WERI-Rb-1 (cell line): ENCODE measurements at regions not wholly inside any gene's neighbourhood (a gene's known extent, or its start where the extent isn't known, plus 50 kb on each side); places are given as distances from the start of the nearest gene placed in this dataset.

Experiments used
- DNase-seq: peaks from one replicate; pipeline ENCODE4 v3.0.0-alpha.2; 2020
- H3K27ac ChIP-seq: fragments of 250-450 bp; sonication (Bioruptor Pico); 2 replicates; pipeline ENCODE4 v1.5.1; 2020; ENCODE audit warnings: mild to moderate bottlenecking, moderate library complexity
- H3K27me3 ChIP-seq: fragments of 250-450 bp; sonication (Bioruptor Pico); 2 replicates; pipeline ENCODE4 v1.5.1; 2021; ENCODE audit warnings: mild to moderate bottlenecking, low read depth, moderate library complexity; ENCODE audit not compliant: insufficient read depth, severe bottlenecking
- H3K36me3 ChIP-seq: fragments of 250-450 bp; sonication (Bioruptor Pico); 2 replicates; pipeline ENCODE4 v1.5.1; 2020; ENCODE audit warnings: mild to moderate bottlenecking, moderate library complexity
- H3K4me3 ChIP-seq: 2 replicates; pipeline ENCODE4 v1.5.1; 2011; ENCODE audit warnings: low read depth, mild to moderate bottlenecking, control low read depth, low read length
- H3K9me3 ChIP-seq: fragments of 250-450 bp; sonication (Bioruptor Pico); 2 replicates; pipeline ENCODE4 v1.5.1; 2021; ENCODE audit warnings: mild to moderate bottlenecking, moderate library complexity; ENCODE audit not compliant: severe bottlenecking
- CTCF ChIP-seq: IDR thresholded peaks from 2 replicates; pipeline ENCODE4 v1.5.1; 2011; ENCODE audit warnings: low read depth, mild to moderate bottlenecking, control low read depth, inconsistent platforms, low read length

GRCh38 chr6:133621751-133622150, 267.2 kb upstream of the TCF21 start:
- DNase-seq = no peak
- Histone ChIP-seq H3K27ac (no peak overlapping the region), H3K9me3 (no peaks in the 10 kb centered on the region), H3K27me3 (peaks cover 27% of the 10 kb centered on the region), H3K4me3 (no peak overlapping the region), H3K36me3 (no peaks in the 10 kb centered on the region)
- TF ChIP-seq CTCF = no peak

- no peak for TF ChIP-seq CTCF
- Histone ChIP-seq H3K27ac (no peak overlapping the region), H3K36me3 (no peaks in the 10 kb centered on the region), H3K4me3 (no peak overlapping the region), H3K27me3 (peaks cover 27% of the 10 kb centered on the region), H3K9me3 (no peaks in the 10 kb centered on the region)
- DNase-seq = no peak
Observed at GRCh38 chr6:133623065-133623464, 265.8 kb upstream of the TCF21 start.

GRCh38 chr6:133623621-133624020, 265.3 kb upstream of the TCF21 start:
- no peak overlapping the region for H3K27ac ChIP-seq
- DNase-seq = no peak
- no peaks in the 10 kb centered on the region for H3K36me3 ChIP-seq
- no peak for TF ChIP-seq CTCF
- H3K27me3 ChIP-seq = peaks cover 27% of the 10 kb centered on the region
- no peak overlapping the region for H3K4me3 ChIP-seq
- no peaks in the 10 kb centered on the region for H3K9me3 ChIP-seq

GRCh38 chr6:133626096-133626666, 262.7 kb upstream of the TCF21 start:
- DNase-seq = no peak

GRCh38 chr6:133629970-133630369, 258.9 kb upstream of the TCF21 start:
- Histone ChIP-seq H3K9me3 (no peaks in the 10 kb centered on the region), H3K4me3 (no peak overlapping the region), H3K27ac (no peak overlapping the region), H3K36me3 (no peaks in the 10 kb centered on the region), H3K27me3 (peaks cover 35% of the 10 kb centered on the region)
- DNase-seq = no peak
- no peak for TF ChIP-seq CTCF

More at GRCh38 chr6:133626096-133626666, 262.7 kb upstream of the TCF21 start:
- Histone ChIP-seq H3K27ac (no peak overlapping the region), H3K9me3 (no peaks in the 10 kb centered on the region), H3K4me3 (no peak overlapping the region), H3K27me3 (peaks cover 27% of the 10 kb centered on the region), H3K36me3 (no peaks in the 10 kb centered on the region)
- TF ChIP-seq CTCF = no peak

- H3K36me3 ChIP-seq = no peaks in the 10 kb centered on the region
- TF ChIP-seq CTCF = no peak
- H3K4me3 ChIP-seq = no peak overlapping the region
- H3K9me3 ChIP-seq = no peaks in the 10 kb centered on the region
- H3K27me3 ChIP-seq = peaks cover 38% of the 10 kb centered on the region
- no peak overlapping the region for H3K27ac ChIP-seq
- DNase-seq = no peak
Observed at GRCh38 chr6:133630651-133631050, 258.3 kb upstream of the TCF21 start.
